Keratinocyte (primary cell): ENCODE measurements at regions not wholly inside any gene's neighbourhood (a gene's known extent, or its start where the extent isn't known, plus 50 kb on each side); places are given as distances from the start of the nearest gene placed in this dataset.

ENCODE experiments used
- DNase-seq: peaks from one replicate; pipeline ENCODE4 v3.0.0-alpha.2; 2011; ENCODE audit warnings: low read depth, missing footprints, low spot score
- FAIRE-seq: peaks from 2 replicates; lab custom pipeline; 2011; peaks lifted over from hg19 to GRCh38; lab: Jason Lieb, UNC
- H2AFZ ChIP-seq: 2 replicates; pipeline ENCODE4 v1.6.0; 2012; ENCODE audit warnings: low read length, control low read depth, inconsistent platforms; ENCODE audit not compliant: control insufficient read depth
- H3K27ac ChIP-seq: 2 replicates; pipeline ENCODE4 v1.5.1; 2011; ENCODE audit warnings: low read length; ENCODE audit not compliant: control insufficient read depth, insufficient read depth
- H3K27me3 ChIP-seq: 3 replicates; pipeline ENCODE4 v1.6.0; 2011; ENCODE audit warnings: low read length; ENCODE audit not compliant: control insufficient read depth, insufficient read depth; ENCODE audit errors: extremely low read depth
- H3K36me3 ChIP-seq, 2 experiments: 2 replicates in 1 of 2; 3 replicates in 1 of 2; pipeline ENCODE4 v1.5.1; 2011; ENCODE audit warnings: low read length in 2 of 2, mild to moderate bottlenecking in 1 of 2; ENCODE audit not compliant: control insufficient read depth in 2 of 2, insufficient read depth in 2 of 2; ENCODE audit errors: extremely low read depth in 1 of 2
- H3K4me1 ChIP-seq: 3 replicates; pipeline ENCODE4 v1.5.1; 2011; ENCODE audit warnings: low read length; ENCODE audit not compliant: control insufficient read depth, insufficient read depth; ENCODE audit errors: extremely low read depth
- H3K4me2 ChIP-seq: 3 replicates; pipeline ENCODE4 v1.6.0; 2011; ENCODE audit warnings: low read depth, low read length; ENCODE audit not compliant: control insufficient read depth, insufficient read depth; ENCODE audit errors: extremely low read depth
- H3K4me3 ChIP-seq, 3 experiments: fragments of 200-600 bp in 1 of 3; sonication (generic) in 1 of 3; 2 replicates in 2 of 3; 3 replicates in 1 of 3; pipeline ENCODE4 v1.5.1; 2011 to 2016; ENCODE audit warnings: low read length in 3 of 3, mild to moderate bottlenecking in 3 of 3, control low read depth in 2 of 3, inconsistent platforms in 1 of 3, low read depth in 1 of 3, mixed read lengths in 1 of 3, mixed run types in 1 of 3, moderate library complexity in 1 of 3; ENCODE audit not compliant: control insufficient read depth in 2 of 3, insufficient read depth in 2 of 3; ENCODE audit errors: extremely low read depth in 1 of 3
- H3K79me2 ChIP-seq: 2 replicates; pipeline ENCODE4 v1.6.0; 2012; ENCODE audit warnings: low read length; ENCODE audit not compliant: control insufficient read depth, insufficient read depth
- H3K9ac ChIP-seq: 3 replicates; pipeline ENCODE4 v1.6.0; 2011; ENCODE audit warnings: low read length; ENCODE audit not compliant: control insufficient read depth, insufficient read depth; ENCODE audit errors: extremely low read depth
- H3K9me1 ChIP-seq: 3 replicates; pipeline ENCODE4 v1.6.0; 2011; ENCODE audit warnings: low read length; ENCODE audit not compliant: control insufficient read depth, insufficient read depth; ENCODE audit errors: extremely low read depth
- H3K9me3 ChIP-seq: 2 replicates; pipeline ENCODE4 v1.5.1; 2012; ENCODE audit warnings: low read depth, low read length; ENCODE audit not compliant: control insufficient read depth
- H4K20me1 ChIP-seq: 3 replicates; pipeline ENCODE4 v1.6.0; 2011; ENCODE audit warnings: low read length; ENCODE audit not compliant: control insufficient read depth, insufficient read depth; ENCODE audit errors: extremely low read depth
- EZH2 ChIP-seq: IDR thresholded peaks from one replicate; pipeline ENCODE4 v1.6.1; 2012; ENCODE audit warnings: inconsistent platforms, mild to moderate bottlenecking, low read length, moderate library complexity
- dilution Hi-C: fragments of 300-500 bp; cut with MboI; formaldehyde crosslinking; loops from one replicate; pipeline ENCODE4 v1.7.0; 2020; ENCODE audit warnings: low sequenced_read_pairs; ENCODE audit not compliant: extremely low pct_ligation_motif_present
- TF ChIP-seq, protein P1 (sequence below), 3 experiments: IDR thresholded peaks in 1 of 3; conservative IDR thresholded peaks in 1 of 3; optimal IDR thresholded peaks in 1 of 3; 2 replicates in 2 of 3; 3 replicates in 1 of 3; pipeline versions ENCODE3 to v1.5.1; 2011; ENCODE audit warnings: low read length in 3 of 3, mild to moderate bottlenecking in 3 of 3, moderate library complexity in 2 of 3, control low read depth in 1 of 3, inconsistent platforms in 1 of 3; ENCODE audit not compliant: insufficient read depth in 2 of 3; ENCODE audit errors: extremely low read depth in 1 of 3

DNA sequence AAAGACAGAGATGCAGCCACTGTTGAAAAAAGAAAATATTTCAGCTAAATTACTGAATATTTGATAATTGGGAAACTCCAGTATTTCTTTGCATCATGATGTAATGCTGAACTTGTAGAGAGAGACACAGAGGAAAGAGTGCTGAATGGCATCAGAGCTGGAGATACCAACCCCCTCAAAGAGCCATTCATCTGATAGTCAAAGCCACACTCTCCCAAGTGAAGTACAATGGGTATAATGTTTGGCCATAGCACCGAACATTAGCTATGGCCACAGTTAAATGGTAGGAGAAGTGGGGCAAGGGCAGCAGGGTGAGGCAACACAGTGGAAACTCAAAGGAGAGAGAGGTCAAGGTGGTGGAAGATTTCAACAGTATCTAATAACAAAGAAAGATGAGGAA is 107.5 kb upstream of the TNFSF4 start:
- H3K36me3 ChIP-seq: no peaks in the 10 kb centered on the region
- no peaks in the 10 kb centered on the region for H3K4me1 ChIP-seq
- no peaks in the 10 kb centered on the region for H4K20me1 ChIP-seq
- DNase-seq: no peak
- no peaks in the 10 kb centered on the region for H3K79me2 ChIP-seq
- H3K4me3 ChIP-seq: no peak overlapping the region
- H2AFZ ChIP-seq: no peak overlapping the region
- dilution Hi-C loops: no loop called here
- no peak overlapping the region for H3K9ac ChIP-seq
- H3K27me3 ChIP-seq: no peaks in the 10 kb centered on the region
- no peak overlapping the region for H3K4me2 ChIP-seq
- no peaks in the 10 kb centered on the region for H3K9me1 ChIP-seq
- H3K27ac ChIP-seq: no peak overlapping the region
- TF ChIP-seq EZH2: no peak
- TF ChIP-seq, protein P1, sequence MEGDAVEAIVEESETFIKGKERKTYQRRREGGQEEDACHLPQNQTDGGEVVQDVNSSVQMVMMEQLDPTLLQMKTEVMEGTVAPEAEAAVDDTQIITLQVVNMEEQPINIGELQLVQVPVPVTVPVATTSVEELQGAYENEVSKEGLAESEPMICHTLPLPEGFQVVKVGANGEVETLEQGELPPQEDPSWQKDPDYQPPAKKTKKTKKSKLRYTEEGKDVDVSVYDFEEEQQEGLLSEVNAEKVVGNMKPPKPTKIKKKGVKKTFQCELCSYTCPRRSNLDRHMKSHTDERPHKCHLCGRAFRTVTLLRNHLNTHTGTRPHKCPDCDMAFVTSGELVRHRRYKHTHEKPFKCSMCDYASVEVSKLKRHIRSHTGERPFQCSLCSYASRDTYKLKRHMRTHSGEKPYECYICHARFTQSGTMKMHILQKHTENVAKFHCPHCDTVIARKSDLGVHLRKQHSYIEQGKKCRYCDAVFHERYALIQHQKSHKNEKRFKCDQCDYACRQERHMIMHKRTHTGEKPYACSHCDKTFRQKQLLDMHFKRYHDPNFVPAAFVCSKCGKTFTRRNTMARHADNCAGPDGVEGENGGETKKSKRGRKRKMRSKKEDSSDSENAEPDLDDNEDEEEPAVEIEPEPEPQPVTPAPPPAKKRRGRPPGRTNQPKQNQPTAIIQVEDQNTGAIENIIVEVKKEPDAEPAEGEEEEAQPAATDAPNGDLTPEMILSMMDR (optimal IDR thresholded peaks at IDR 0.05 in 1 of 3, IDR thresholded peaks at IDR 0.05 in 1 of 3, conservative IDR thresholded peaks at IDR 0.05 in 1 of 3; ENCODE audit: extremely low read depth in 1 of 3, insufficient read depth in 2 of 3, low read length in 3 of 3): no peak
- no peaks in the 10 kb centered on the region for H3K9me3 ChIP-seq
- FAIRE-seq: no peak

DNA sequence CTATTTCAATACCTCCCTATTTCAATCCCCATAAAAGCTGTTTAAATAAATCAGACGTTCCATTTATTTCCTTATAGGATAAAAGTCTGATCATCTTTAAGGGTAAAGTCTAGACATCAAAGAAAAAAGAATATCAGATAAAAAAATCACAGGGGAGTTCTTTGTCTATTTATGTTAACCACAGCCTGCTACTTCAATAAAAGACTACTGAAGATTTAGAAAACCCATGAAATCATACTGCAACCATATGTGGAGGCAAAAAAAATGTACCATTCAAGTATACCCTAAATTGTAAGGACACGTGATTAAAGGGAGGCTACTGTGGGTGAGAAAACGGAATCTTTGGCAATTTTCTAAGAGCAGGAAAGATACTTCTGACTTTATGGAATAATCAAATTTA is 108.2 kb upstream of the TNFSF4 start:
- no peaks in the 10 kb centered on the region for H4K20me1 ChIP-seq
- FAIRE-seq (no peak), DNase-seq (no peak)
- H3K27ac ChIP-seq: no peak overlapping the region
- H3K27me3 ChIP-seq: no peaks in the 10 kb centered on the region
- H2AFZ ChIP-seq: no peak overlapping the region
- H3K9ac ChIP-seq: no peak overlapping the region
- dilution Hi-C loops: no loop called here
- H3K4me1 ChIP-seq: no peaks in the 10 kb centered on the region
- TF ChIP-seq EZH2: no peak
- TF ChIP-seq, protein P1 (optimal IDR thresholded peaks at IDR 0.05 in 1 of 3, IDR thresholded peaks at IDR 0.05 in 1 of 3, conservative IDR thresholded peaks at IDR 0.05 in 1 of 3; ENCODE audit: extremely low read depth in 1 of 3, insufficient read depth in 2 of 3, low read length in 3 of 3): no peak
- H3K9me1 ChIP-seq: no peaks in the 10 kb centered on the region
- H3K36me3 ChIP-seq: no peaks in the 10 kb centered on the region
- H3K4me2 ChIP-seq: no peak overlapping the region
- H3K4me3 ChIP-seq: no peak overlapping the region
- H3K9me3 ChIP-seq: no peaks in the 10 kb centered on the region
- no peaks in the 10 kb centered on the region for H3K79me2 ChIP-seq
